Upper lobe of left lung (tissue), 4 donors: ENCODE measurements at regions not wholly inside any gene's neighbourhood (a gene's known extent, or its start where the extent isn't known, plus 50 kb on each side); places are given as distances from the start of the nearest gene placed in this dataset.

Source experiments
- POLR2A ChIP-seq, 4 donors: fragments of 450-650 bp; IDR thresholded peaks; one replicate each; pipeline ENCODE4 v1.5.1; 2016 to 2017; ENCODE audit warnings: antibody characterized with exemption in 4 of 4, mild to moderate bottlenecking in 2 of 4
- POLR2AphosphoS5 ChIP-seq, 2 donors: sonication (generic); formaldehyde crosslinking; IDR thresholded peaks; one replicate each; pipeline ENCODE4 v1.5.1; 2017; ENCODE audit warnings: antibody characterized with exemption in 2 of 2
- TF ChIP-seq, protein P1 (sequence below), 6 experiments: fragments of 450-650 bp in 4 of 6; fragments of 200-600 bp in 2 of 6; sonication (generic) in 2 of 6; IDR thresholded peaks; one replicate each; pipeline ENCODE4 v1.5.1; 2016 to 2019; ENCODE audit warnings: antibody characterized with exemption in 6 of 6

DNA sequence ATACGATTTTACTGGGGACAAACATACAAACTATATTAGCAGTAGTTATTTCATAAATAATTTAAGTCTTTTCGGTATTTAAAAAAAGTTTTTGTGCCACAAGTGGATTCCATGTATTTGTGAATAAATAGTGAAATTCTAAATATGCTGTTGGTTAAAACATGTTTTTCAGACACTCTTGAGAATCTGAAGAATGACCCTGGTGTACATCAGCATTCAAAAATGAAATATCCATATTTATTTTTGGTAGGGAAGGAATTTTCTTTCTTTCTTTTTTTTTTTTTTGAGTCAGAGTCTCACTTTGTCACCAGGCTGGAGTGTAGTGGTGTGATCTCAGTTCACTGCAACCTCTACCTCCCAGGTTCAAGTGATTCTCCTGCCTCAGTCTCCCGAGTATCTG is 136.1 kb upstream of the CDK6 start:
- TF ChIP-seq, protein P1, sequence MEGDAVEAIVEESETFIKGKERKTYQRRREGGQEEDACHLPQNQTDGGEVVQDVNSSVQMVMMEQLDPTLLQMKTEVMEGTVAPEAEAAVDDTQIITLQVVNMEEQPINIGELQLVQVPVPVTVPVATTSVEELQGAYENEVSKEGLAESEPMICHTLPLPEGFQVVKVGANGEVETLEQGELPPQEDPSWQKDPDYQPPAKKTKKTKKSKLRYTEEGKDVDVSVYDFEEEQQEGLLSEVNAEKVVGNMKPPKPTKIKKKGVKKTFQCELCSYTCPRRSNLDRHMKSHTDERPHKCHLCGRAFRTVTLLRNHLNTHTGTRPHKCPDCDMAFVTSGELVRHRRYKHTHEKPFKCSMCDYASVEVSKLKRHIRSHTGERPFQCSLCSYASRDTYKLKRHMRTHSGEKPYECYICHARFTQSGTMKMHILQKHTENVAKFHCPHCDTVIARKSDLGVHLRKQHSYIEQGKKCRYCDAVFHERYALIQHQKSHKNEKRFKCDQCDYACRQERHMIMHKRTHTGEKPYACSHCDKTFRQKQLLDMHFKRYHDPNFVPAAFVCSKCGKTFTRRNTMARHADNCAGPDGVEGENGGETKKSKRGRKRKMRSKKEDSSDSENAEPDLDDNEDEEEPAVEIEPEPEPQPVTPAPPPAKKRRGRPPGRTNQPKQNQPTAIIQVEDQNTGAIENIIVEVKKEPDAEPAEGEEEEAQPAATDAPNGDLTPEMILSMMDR (IDR thresholded peaks at IDR 0.05): no peak
- no peak for TF ChIP-seq POLR2A (IDR thresholded peaks at IDR 0.05)
- TF ChIP-seq POLR2AphosphoS5 (IDR thresholded peaks at IDR 0.05): no peak
